ENCODE measurements at regions not wholly inside any gene's neighbourhood (a gene's known extent, or its start where the extent isn't known, plus 50 kb on each side); places are given as distances from the start of the nearest gene placed in this dataset.

DNA sequence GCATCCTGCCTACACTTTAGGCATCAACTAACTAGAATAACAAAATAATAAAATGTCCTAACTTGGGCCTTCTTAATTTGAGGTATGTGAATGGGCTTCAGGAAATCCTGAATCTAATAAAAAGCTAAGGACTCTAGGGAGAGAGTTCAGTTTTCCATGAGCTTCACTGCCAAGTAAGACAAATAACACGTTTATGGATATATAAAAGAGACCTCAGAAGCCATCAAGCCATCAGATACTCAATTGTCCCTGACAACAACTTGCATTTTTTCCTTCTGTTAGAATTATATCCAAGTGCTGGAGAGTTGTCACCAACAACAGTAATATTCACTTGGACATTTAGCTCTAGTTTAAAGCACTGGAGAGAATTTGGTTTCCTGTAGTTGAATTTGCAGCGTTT is 102.4 kb upstream of the IGSF10 start:
- no peaks in the 10 kb centered on the region for H3K36me3 ChIP-seq (ENCODE audit: insufficient read depth, low read length)
- no peaks in the 10 kb centered on the region for H3K9me3 ChIP-seq (ENCODE audit: low read depth, low read length)
- no peak overlapping the region for H3K4me3 ChIP-seq (ENCODE audit: insufficient read depth, low read length)
- H4K20me1 ChIP-seq (ENCODE audit: insufficient read depth, low read length): no peaks in the 10 kb centered on the region
- DNase-seq (ENCODE audit: insufficient read length, low spot score, missing footprints): no peak
- H3K4me2 ChIP-seq (ENCODE audit: insufficient read depth, low read length): no peak overlapping the region
- no peaks in the 10 kb centered on the region for H3K27me3 ChIP-seq (ENCODE audit: insufficient read depth, low read length)
- peaks cover 5% of the 10 kb centered on the region for H3K4me1 ChIP-seq (ENCODE audit: insufficient read depth, low read length)
- TF ChIP-seq CTCF (IDR thresholded peaks at IDR 0.05; ENCODE audit: extremely low read depth, low read depth, low read length): no peak
- H2AFZ ChIP-seq (ENCODE audit: low read length): no peak overlapping the region
- H3K79me2 ChIP-seq (ENCODE audit: insufficient read depth, low read length): no peaks in the 10 kb centered on the region
- no peak overlapping the region for H3K27ac ChIP-seq (ENCODE audit: low read depth, low read length)

- H2AFZ ChIP-seq (ENCODE audit: low read length): no peak overlapping the region
- H3K27me3 ChIP-seq (ENCODE audit: insufficient read depth, low read length): no peaks in the 10 kb centered on the region
- H3K4me1 ChIP-seq (ENCODE audit: insufficient read depth, low read length): peaks cover 5% of the 10 kb centered on the region
- no peaks in the 10 kb centered on the region for H3K36me3 ChIP-seq (ENCODE audit: insufficient read depth, low read length)
- no peaks in the 10 kb centered on the region for H3K9me3 ChIP-seq (ENCODE audit: low read depth, low read length)
- H4K20me1 ChIP-seq (ENCODE audit: insufficient read depth, low read length): no peaks in the 10 kb centered on the region
- no peak overlapping the region for H3K27ac ChIP-seq (ENCODE audit: low read depth, low read length)
- H3K4me2 ChIP-seq (ENCODE audit: insufficient read depth, low read length): no peak overlapping the region
- H3K4me3 ChIP-seq (ENCODE audit: insufficient read depth, low read length): no peak overlapping the region
- H3K79me2 ChIP-seq (ENCODE audit: insufficient read depth, low read length): no peaks in the 10 kb centered on the region
- no peak for TF ChIP-seq CTCF (IDR thresholded peaks at IDR 0.05; ENCODE audit: extremely low read depth, low read depth, low read length)
- DNase-seq (ENCODE audit: insufficient read length, low spot score, missing footprints): no peak
These were observed 102.0 kb upstream of the IGSF10 start for GRCh38 chr3:151562891-151563290.

DNA sequence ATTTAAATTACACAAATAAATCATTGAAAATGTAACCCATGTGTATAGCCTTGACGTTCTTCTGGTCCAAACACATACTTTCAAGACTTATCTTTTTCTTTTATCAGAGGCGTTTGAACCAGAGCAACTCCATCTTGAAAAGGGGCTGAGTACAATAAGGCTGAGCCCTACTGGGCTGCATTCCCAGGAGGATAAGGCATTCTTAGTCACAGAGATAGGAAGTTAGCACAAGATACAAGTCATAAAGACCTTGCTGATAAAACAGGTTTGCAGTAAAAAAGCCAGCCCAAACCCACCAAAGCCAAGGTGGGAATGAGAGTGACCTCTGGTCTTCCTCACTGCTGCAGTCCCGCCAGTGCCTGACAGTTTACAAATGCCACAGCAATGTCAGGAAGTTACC is 101.0 kb upstream of the IGSF10 start:
- Histone ChIP-seq H3K4me1 (ENCODE audit: insufficient read depth, low read length) (peaks cover 5% of the 10 kb centered on the region), H3K27me3 (ENCODE audit: insufficient read depth, low read length) (no peaks in the 10 kb centered on the region), H3K4me2 (ENCODE audit: insufficient read depth, low read length) (no peak overlapping the region), H2AFZ (ENCODE audit: low read length) (no peak overlapping the region), H4K20me1 (ENCODE audit: insufficient read depth, low read length) (no peaks in the 10 kb centered on the region), H3K9me3 (ENCODE audit: low read depth, low read length) (no peaks in the 10 kb centered on the region), H3K27ac (ENCODE audit: low read depth, low read length) (no peak overlapping the region), H3K36me3 (ENCODE audit: insufficient read depth, low read length) (no peaks in the 10 kb centered on the region), H3K4me3 (ENCODE audit: insufficient read depth, low read length) (no peak overlapping the region), H3K79me2 (ENCODE audit: insufficient read depth, low read length) (no peaks in the 10 kb centered on the region)
- DNase-seq (ENCODE audit: insufficient read length, low spot score, missing footprints): no peak
- TF ChIP-seq CTCF (IDR thresholded peaks at IDR 0.05; ENCODE audit: extremely low read depth, low read depth, low read length): no peak

DNA sequence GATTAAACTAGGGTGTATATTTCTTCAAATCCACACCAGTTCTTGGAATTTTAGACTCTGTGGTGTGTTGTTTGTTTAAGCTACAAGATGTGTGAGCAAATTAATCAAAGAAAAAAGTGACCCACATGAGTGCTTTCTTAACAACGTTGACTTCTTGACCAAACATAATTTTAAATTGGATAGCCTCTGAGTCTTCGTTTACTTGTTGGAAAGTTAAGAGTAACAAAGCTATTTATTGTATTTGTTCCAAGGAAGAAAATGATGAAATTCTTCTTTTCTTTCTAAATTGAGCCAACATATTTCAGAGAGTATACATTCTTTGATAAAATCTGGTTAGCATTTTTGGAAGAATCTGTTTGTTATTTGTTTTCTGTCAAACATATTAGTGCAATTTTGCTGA is 99.9 kb upstream of the IGSF10 start:
- no peak overlapping the region for H3K4me2 ChIP-seq (ENCODE audit: insufficient read depth, low read length)
- H3K36me3 ChIP-seq (ENCODE audit: insufficient read depth, low read length): no peaks in the 10 kb centered on the region
- no peak overlapping the region for H3K27ac ChIP-seq (ENCODE audit: low read depth, low read length)
- H3K27me3 ChIP-seq (ENCODE audit: insufficient read depth, low read length): no peaks in the 10 kb centered on the region
- no peaks in the 10 kb centered on the region for H3K9me3 ChIP-seq (ENCODE audit: low read depth, low read length)
- no peak for TF ChIP-seq CTCF (IDR thresholded peaks at IDR 0.05; ENCODE audit: extremely low read depth, low read depth, low read length)
- no peaks in the 10 kb centered on the region for H3K79me2 ChIP-seq (ENCODE audit: insufficient read depth, low read length)
- no peaks in the 10 kb centered on the region for H4K20me1 ChIP-seq (ENCODE audit: insufficient read depth, low read length)
- DNase-seq (ENCODE audit: insufficient read length, low spot score, missing footprints): no peak
- H3K4me3 ChIP-seq (ENCODE audit: insufficient read depth, low read length): no peak overlapping the region
- H2AFZ ChIP-seq (ENCODE audit: low read length): no peak overlapping the region
- H3K4me1 ChIP-seq (ENCODE audit: insufficient read depth, low read length): peaks cover 5% of the 10 kb centered on the region

All from osteoblast (primary cell).